Left cardiac atrium (tissue), 4 donors: ENCODE measurements at regions not wholly inside any gene's neighbourhood (a gene's known extent, or its start where the extent isn't known, plus 50 kb on each side); places are given as distances from the start of the nearest gene placed in this dataset.
A peak's percentile ranks its signal among the peaks of the same experiment; 100 is the strongest.

Experiments used
- ATAC-seq, 2 donors: fragments of 200-7000 bp; cut with Tn5 transposase; one replicate each; pipeline ENCODE4 v1.9.1; 2020; ENCODE audit warnings: mild to moderate bottlenecking in 2 of 2, moderate library complexity in 2 of 2
- DNase-seq: peaks from one replicate; pipeline ENCODE4 v3.0.0-alpha.2; 2020
- intact Hi-C, 2 donors: fragments of 100-400 bp; cut with DNase I; formaldehyde crosslinking; loops; one replicate each; pipeline versions ENCODE4 v1.14.1 to v1.15.1; 2022 to 2023
- donor health status: DM: no; HTN: yes; CAD: no.
- donor health status: DM: no; HTN: yes; CAD: no; lungs with severe emphysema.
- donor health status: DM: yes; HTN: yes; CAD: no.
- donor health status: Dilated cardiomyopathy.

DNA sequence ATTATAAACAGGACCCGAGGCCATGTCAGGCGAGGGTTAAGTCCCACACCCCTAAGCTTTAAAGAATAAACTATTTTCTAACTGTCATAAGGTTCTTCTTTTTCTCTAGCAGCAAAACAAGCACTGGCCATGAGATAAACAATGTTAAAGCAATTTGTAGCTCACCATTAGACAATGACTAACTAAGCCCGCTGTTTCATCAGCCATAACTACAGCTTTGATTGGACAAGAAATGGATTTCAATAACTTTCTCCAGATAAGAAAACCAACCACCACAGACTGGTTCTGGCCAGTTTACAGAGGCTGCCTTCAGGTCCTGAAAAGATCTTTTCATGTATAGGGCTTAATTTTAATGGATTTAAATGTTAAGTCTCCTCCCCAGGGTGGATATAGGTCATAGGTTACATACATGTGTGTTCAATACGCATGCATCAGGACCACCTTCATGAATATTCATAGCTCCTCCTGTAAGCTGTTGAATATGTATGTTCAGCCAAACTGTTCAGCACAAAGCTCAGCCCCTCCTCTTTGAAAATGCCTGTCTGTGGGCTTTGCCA lies 108.7 kb upstream of the RAB6C start:
- intact Hi-C loops: no loop called here
- DNase-seq: no peak

DNA sequence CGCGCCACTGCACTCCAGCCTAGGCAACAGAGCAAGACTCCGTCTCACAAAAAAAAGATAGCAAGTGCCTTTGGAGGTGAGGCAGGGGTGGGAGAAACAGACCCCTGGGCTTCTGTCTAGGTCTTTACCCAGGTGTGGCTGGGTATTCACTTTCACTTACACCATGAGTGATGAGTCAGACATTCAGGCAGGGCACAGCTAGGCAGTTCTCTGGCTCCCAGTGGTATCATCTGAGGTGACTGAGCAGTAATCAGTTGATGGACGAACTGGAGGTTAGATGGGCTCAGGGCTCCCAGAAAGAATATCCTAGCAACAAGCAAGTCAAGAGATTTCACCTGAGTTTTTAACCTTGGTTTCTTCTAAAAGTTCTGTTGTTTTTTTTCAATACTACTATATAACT lies 107.0 kb upstream of the RAB6C start:
- intact Hi-C loops: no loop called here
- no peak for ATAC-seq

More for the DNA sequence above, 108.7 kb upstream of the RAB6C start:
- no peak for ATAC-seq

DNA sequence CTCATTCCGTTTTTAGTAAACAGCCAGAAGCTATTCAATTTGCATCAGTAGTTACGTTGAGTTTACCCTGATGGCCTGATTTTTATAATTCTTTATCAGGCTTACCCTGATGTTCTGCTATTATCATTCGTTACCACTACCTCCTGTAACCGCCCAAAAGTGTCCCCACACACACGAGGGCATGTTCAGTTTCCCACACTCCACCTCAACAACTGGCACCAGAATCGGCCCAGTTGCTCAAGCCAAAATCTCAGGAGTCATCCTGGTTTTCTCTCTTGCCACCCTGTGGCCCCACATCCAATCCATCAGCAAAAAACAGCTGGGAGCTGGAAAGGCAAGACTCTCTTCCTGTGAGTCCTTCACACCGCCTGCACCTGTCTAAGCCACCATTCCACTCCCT lies 102.9 kb upstream of the RAB6C start:
- ATAC-seq (no peak), DNase-seq (no peak)
- intact Hi-C loops: no loop called here

More for the DNA sequence above, 107.0 kb upstream of the RAB6C start:
- DNase-seq: no peak

DNA sequence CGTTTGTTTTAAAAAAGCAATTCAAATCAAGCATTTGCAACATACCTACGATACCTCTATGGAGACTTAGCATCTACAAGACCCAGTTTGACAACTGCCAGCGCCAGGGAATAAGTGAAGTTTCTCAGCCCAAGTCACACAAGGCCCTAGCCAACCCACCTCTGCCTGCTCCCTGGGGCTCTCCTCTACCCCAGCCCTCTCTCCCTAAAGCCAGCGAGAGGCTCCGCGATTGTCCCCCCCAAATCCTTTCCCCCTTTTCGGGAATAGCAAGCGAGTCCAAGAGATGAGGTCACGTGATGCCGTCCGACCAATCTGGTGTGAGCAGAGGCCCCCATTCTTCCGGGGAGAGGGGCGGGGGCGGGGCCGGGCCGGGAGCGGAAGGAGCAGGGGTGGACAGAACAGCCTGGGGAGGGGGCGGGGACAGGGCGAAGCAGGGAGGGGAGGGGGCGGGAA lies 102.2 kb upstream of the RAB6C start:
- DNase-seq: peak; percentile 94
- intact Hi-C loops: no loop called here
- ATAC-seq: peak; percentile 96 to 97

DNA sequence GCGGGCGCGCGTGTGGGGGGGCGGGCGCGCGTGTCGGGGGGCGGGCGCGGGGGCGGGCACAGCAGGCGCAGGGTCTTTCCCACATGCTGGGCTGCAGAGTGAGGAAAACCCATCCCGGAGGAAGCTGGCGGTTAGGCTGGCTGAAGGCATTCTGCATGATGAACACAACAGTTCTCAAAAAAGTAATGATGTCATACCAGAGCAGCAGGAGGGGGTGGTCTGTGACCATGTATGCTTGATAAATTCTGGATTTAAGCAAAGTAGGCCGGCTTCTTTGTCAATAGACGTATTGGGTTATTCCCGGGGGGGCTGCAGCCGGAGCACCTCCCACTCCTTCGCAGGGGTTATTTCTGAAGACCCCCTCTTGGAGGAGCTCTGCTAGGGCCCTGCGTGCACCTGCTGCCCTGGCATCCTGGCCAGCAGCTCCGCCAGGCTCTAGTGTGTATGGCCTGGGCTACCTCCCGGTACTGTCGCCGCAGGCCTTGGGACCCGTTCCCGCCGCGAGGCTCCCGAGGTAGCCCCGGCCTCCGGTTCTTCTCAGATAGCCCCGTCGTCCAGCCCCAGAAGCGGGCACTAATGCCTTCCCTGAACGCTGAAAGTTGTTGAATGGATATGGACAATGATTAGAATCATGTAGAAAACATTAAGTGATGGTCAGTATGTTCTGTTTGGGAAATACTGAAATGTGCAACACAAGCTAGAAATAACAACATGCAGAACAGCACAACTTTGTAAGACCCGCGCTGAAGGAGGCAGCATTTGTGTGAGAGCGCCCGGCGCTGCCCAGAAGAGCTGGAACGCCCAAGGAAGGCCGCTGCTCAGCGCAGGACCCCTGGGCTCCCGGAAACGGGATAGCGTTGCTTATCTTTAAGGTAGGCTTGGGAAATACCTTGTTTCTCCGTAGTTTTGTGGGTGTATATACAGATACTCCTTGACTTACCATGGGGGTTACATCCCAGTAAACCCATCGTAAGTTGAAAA lies 101.4 kb upstream of the RAB6C start:
- intact Hi-C loops: no loop called here
- DNase-seq: no peak
- ATAC-seq: peak; percentile 61 to 67

DNA sequence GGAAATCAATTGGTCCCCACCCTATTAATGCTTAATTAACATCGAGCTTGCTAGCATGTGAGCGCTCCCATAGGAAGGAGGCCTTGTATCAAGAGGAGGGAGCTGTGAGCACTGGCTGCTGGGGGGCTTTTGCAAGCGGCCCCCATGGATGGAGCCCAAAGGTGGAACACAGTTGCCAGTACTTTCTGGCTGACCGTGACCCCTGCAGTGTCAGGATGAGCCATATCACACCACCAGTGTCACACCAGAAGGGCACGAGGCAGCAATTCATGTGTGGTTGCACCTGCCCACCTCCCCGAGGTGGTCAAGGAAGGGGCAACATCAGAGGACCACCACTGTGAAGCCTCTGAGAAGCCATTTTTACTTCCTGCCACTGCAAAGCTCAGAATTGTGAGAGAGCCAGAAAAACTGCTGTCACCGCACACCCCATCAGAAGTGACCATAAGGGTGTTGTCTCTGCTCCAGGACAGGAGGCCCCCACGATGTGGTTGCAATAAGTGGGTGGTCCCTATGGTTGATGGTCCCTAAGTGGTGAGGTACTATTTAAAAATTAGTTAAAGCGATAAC lies 99.8 kb upstream of the RAB6C start:
- intact Hi-C loops: no loop called here
- DNase-seq: no peak
- ATAC-seq: no peak

DNA sequence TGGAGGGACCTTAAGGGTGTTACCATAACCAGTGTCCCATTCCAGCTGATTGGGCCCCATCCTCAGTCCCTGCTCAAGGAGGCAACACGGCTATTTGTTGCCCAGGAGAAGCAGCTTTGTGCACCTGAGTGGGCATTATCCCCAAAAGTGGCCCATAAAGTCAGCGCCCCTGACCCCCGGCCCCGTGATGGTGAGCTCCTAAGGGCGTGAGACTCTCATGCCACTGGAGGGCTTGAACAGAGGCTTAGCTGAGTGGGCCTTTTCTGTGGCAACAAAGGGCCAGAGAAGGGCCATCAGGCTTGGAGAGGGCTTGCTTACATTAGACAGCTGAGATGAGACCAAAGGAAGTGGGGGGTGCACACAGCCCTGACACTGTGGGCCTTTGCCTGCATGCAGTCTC lies 99.2 kb upstream of the RAB6C start:
- intact Hi-C loops: no loop called here
- DNase-seq: no peak
- ATAC-seq: no peak

DNA sequence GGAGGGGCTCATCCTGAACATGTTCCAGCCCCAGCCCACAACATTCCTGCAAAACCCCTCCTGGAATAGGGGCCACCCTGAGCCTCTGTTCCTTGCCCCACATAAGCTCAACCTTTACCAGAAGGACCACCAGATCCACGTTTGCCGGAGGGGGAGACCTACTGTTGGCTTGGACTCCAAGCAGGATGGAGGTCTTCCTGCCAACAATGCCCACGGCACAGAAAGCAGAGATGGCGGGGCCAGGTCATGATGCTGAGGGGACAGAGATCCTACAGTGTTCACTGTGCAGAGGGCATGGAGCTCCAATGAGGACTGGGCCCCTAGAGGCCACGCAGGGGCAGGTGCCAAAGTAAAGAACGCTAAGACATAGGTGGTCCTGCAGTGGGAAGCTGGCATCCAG lies 98.5 kb upstream of the RAB6C start:
- ATAC-seq (no peak), DNase-seq (no peak)
- intact Hi-C loops: no loop called here

DNA sequence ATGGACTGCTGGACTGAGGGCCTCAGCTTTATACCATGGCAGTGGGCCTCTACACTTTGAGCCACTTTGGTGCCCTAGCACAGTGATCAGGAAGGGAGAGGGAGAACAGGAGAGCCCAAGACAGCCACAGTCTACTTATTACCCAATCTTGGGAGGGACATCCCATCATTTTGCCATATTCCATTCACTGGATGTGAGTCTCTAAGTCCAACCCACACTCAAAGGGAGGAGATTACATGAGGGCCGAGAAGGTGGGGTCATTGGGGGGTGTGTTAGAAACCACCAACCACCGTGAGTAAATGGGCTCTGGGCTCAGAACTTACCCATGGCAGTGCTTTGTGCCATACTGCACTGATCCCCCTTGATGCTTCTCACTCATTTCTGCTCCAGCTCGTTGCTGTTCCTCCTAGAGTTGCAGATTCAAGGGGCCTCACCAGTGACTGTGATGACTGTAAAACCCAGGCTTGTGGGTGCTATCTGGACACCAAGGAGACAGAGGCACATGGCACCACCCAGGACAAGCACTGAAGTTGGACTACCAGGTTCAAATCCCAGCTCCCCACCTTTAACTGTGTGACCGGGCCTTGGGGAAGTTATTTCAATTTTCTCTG lies 97.6 kb upstream of the RAB6C start:
- DNase-seq: no peak
- intact Hi-C loops: no loop called here
- ATAC-seq: no peak

DNA sequence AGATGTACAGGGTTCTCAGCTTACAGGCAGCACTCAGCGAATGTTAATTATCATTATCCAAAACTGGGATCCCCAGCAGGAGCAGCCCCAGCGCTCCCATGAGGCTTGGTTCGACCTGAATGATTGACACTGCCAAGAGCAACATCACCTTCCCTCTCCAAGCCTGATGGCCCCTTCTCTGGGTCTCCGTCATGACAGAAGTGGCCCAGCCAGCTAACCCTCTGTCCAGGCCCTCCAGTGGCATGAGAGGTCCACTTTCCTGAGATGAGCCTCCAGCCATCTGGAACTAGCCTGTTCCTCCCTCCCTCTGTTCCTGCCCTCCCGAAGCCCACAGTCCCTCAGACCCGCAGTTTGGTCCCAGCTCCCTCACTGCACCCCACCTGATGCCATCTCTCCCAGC lies 97.0 kb upstream of the RAB6C start:
- intact Hi-C loops: no loop called here
- ATAC-seq (no peak), DNase-seq (no peak)

DNA sequence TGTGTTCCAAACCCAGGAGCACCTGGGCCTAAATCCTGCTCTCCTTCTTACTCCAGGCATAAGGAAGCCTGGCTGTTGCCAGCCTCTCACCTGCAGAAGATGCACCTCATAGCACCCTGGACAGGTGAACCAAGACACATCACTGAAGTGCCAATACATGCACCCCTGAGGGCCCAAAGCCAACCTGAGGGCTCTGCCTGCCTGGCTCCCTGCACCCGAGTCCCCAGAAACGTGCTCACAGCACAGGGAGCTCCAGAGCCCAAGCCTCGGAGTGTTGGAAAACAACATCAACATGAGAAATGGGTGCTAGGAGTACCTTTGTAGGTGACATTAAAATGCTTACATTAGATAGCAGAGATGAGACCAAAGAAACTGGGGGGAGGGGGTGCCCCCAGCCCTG lies 96.3 kb upstream of the RAB6C start:
- DNase-seq (no peak), ATAC-seq (no peak)
- intact Hi-C loops: no loop called here

DNA sequence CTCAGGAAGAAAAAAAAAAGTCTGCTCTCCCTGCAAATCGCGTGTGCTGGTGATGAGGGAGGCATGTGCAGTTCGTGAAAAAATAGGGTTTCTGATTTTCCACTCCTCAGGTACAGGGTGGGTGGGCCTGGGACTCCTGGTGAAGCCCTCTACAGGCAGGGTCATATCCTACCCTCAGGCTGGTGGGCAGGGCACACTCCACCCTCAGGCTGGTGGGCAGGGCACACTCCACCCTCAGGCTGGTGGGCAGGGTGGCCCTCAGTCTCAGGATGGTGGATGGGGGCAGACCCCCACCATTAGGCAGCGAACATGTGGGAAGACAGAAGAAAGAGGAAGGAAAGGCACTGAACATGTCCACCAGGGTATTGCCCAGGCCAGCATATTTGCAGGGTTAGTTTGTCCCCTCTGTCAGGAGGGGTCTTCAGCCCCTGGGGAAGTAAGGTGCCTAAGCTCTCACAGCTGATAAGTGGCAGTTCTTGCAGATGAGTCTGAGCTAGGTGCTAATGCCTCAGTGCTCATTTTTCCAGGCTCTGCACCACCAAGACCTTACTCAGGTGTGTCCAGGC lies 95.2 kb upstream of the RAB6C start:
- intact Hi-C loops: no loop called here
- ATAC-seq (no peak), DNase-seq (no peak)

DNA sequence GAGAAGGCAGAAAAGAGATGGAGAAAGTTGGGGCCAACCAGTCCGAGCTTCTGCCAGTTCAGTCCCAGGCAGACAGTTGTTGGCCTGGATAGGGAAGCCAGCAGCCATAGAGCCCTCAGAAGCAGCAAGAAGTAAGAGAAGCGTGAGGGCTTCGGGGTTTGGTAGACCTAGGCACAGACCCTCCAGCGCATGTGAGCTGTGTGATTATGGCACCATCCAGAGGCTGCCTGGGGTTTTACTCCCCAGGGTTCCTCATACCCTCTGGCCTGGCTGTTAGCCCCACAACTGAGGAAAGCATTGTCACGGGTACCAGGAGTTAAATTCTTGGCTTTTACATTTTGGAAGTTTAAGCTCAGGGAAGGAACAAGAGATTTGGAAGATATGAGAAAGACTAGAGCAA lies 93.7 kb upstream of the RAB6C start:
- ATAC-seq (no peak), DNase-seq (no peak)
- intact Hi-C loops: no loop called here

DNA sequence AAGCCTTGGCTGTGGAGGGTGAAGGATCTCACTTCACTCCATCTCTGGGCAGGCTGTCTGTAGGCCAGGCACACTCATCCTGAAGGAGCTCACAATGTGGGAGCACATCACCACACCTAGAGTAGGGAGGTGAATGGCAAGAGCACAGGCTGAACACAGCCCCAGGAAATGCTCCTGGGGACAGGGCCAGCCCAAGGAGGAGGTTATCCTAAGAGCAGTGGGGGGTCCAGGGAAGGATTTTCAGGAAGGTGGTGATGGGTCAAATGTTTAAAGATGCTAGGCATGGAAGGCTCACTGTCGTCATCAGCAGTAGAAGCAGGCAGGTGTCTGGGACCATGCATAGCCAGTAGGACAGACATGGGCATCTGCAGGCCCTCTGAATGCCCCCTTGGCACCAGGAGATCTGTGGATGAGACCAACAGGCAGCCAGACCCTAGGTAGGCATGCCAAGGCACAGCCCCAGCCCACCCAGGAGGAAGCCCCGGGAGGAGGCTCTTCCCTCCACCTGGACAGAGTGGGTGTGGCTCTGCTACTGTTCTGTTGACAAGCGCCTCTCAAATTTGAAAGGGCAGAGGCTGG lies 91.7 kb upstream of the RAB6C start:
- no peak for DNase-seq
- intact Hi-C loops: no loop called here
- ATAC-seq: no peak

DNA sequence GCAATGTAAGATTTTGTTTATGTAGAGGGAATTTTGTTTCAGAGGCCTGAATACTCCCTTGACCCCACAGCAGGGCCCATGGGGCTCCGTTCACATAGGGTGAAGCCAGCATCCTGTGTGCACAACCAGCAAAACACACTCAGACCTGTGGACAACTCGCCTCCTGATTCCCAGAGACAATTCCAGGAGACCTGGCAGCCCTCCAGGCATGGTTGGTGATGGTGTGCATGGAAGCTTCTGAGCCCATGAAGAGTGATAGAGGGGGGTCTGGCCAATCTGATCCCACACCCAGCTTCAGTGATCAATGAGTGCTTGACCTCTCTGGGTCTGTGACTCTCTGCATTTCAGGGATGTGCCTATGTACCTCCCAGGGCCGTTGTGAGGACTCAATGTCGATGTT lies 91.0 kb upstream of the RAB6C start:
- ATAC-seq: no peak
- no peak for DNase-seq
- intact Hi-C loops: no loop called here

DNA sequence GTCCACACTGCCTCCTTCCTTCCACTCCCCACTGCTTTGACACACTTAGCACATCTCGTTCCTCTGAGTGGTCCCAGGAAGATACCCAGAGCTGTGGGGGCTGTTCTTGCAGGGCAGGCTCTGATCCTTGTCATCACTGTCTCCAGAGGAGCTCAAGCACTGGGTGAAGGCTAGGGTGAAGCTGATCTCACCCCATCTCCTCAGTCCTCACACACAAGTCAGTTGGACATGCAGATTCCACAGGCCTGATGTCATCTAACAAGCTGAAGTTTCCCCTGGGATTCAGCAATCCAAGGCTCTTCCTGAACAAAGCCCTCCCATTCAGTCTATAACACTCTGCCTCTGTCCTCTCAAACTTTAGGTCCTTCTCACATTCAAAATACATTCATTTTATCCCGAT lies 90.6 kb upstream of the RAB6C start:
- DNase-seq (no peak), ATAC-seq (peak in 1 of 2 donors; percentile 44)
- intact Hi-C loops: no loop called here

DNA sequence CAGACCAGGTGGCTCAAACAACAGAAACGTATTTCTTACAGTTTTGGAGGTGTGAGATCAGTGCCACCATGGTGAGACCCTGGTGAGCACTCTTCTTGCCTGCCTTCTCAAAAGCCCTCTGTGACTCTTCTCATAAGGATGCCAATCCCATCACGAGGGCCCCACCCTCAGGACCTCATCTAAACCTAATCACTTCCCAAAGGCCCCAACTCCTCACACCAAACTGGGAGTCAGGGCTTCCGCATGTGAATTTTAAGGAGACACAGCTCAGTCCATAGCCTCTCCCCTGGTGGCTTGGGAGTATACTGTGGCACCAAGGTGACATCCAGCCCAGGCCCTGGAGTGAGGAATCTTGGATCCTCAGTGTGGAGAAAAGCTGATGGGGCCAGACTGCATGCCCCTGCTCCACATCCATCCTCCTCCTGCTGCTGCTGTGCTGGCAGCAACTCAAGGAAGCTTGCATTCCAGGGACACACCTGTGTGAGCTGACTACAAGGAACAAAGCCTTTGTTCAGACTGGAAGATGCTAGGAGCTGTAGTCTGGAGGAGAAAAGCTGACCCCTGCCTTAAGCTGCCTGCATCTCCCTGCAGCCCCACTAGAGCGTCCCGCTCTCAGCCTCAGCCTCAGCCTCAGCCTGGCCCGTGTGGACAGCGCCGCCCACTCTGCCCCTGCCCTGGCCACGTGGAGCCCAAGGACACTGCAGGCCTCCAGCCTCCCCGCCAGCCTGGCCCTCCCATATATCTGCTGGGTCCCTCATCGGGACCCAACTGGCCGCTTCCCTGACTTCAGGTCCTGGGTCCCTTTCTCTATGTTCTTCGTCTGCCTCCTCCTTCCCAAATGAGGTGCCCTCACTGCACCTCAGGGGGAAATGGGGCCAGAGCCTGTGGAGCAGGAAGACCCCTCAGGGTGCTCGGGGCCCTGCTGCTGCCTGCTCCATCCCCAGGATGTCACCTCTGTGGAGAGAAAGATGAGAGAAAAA lies 87.8 kb upstream of the RAB6C start:
- intact Hi-C loops: no loop called here
- DNase-seq (no peak), ATAC-seq (no peak)

DNA sequence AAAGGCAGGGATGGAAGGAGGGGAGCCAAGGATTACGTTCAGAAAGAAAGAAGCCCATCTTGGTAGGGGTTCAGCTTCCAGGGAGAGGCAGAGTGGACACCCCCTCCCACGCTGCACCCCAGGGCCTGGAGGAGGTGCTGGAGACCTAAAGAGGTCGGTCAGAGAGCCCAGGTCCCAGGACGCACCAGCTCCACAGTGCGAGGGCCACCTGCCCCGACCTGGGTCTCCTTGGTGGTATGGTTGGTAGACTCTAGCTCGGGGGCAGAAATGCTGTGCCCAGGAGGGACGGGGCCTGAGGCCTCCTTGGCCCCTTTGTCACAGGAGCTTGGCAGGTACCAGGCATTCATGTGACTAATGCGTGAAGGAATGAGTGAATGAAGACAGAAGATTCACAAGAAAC lies 87.1 kb upstream of the RAB6C start:
- ATAC-seq (no peak), DNase-seq (no peak)
- intact Hi-C loops: no loop called here
